VCaP (cell line): ENCODE measurements at regions not wholly inside any gene's neighbourhood (a gene's known extent, or its start where the extent isn't known, plus 50 kb on each side); places are given as distances from the start of the nearest gene placed in this dataset.

Experiments
- H3K27ac ChIP-seq: fragments of 450-650 bp; 2 replicates; pipeline ENCODE4 v1.5.1; 2017
- CTCF ChIP-seq: fragments of 450-650 bp; conservative IDR thresholded peaks from 2 replicates; pipeline ENCODE4 v1.5.1; 2017; ENCODE audit warnings: mild to moderate bottlenecking, moderate library complexity

- TF ChIP-seq CTCF = no peak
- no peak overlapping the region for H3K27ac ChIP-seq
These were observed 143.6 kb upstream of the CRY1 start for GRCh38 chr12:107236824-107237511.

- TF ChIP-seq CTCF = no peak
- H3K27ac ChIP-seq = no peak overlapping the region
These were observed 144.9 kb upstream of the CRY1 start for GRCh38 chr12:107238296-107238695.

- no peak for TF ChIP-seq CTCF
- H3K27ac ChIP-seq = no peak overlapping the region
These were observed 148.1 kb upstream of the CRY1 start for GRCh38 chr12:107241411-107241810.

- H3K27ac ChIP-seq = no peak overlapping the region
- no peak for TF ChIP-seq CTCF
These were observed 148.8 kb upstream of the CRY1 start for GRCh38 chr12:107242189-107242588.

GRCh38 chr12:107243341-107243740 is 150.0 kb upstream of the CRY1 start:
- H3K27ac ChIP-seq = no peak overlapping the region

GRCh38 chr12:107244584-107244983 is 151.2 kb upstream of the CRY1 start:
- no peak for TF ChIP-seq CTCF

More at GRCh38 chr12:107243341-107243740, 150.0 kb upstream of the CRY1 start:
- no peak for TF ChIP-seq CTCF

GRCh38 chr12:107247650-107248049 is 154.3 kb upstream of the CRY1 start:
- H3K27ac ChIP-seq = no peak overlapping the region
- no peak for TF ChIP-seq CTCF

More at GRCh38 chr12:107244584-107244983, 151.2 kb upstream of the CRY1 start:
- H3K27ac ChIP-seq = no peak overlapping the region
